ENCODE measurements at regions not wholly inside any gene's neighbourhood (a gene's known extent, or its start where the extent isn't known, plus 50 kb on each side); places are given as distances from the start of the nearest gene placed in this dataset.

DNA sequence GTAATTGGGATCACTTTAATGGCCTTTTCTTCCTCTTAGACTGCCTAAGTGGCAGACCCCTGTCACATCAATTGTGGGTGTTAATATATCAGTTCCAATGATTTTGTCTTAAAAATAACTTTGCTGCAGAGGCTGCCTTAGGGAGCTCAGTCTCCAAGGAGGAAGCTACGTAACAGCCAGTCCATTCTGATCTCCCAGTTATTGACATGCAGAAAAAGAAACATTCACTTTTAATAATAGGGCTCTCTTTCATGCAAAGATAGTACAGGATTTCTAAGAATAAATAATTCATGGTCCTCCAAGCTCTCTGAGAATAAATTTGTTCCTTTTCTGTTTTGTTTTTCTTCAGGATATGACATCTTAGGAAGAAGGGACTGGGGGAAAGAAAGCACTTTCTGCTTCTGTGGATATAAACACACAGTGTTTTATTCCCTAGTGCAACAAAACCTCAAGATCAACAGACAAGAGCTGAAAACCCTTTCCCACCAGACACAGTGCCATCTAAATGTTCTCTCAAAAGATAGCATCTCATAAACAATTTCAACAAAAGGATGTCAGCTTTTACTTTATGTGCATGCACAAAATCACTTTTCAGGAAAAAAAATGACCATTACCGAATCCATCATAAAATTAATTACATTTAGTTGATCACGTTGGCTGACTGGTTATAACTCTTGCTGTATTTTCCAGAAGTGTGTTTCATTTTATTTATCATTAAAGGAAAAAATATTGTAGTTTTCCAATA, 372.4 kb upstream of the SLC7A11 start:
- no peak for DNase-seq (ENCODE audit: low spot score)

DNA sequence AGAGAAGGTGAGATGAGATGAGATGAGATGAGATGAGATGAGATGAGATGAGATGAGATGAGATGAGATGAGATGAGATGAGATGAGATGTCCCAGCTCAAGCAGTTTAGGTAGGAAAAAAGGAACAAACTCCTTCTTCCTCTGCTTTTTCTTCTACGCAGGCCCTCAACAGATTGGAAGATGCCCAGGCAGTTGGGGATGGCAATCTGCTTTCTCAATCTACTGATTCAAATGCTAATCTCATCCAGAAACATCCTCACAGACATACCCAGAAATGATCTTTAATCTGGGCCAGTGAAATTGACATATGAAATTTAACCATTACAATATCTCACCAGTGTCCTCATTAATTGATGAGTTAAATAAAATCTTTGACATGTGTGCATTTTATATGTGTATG, 370.3 kb upstream of the SLC7A11 start:
- no peak for DNase-seq (ENCODE audit: low spot score)

DNA sequence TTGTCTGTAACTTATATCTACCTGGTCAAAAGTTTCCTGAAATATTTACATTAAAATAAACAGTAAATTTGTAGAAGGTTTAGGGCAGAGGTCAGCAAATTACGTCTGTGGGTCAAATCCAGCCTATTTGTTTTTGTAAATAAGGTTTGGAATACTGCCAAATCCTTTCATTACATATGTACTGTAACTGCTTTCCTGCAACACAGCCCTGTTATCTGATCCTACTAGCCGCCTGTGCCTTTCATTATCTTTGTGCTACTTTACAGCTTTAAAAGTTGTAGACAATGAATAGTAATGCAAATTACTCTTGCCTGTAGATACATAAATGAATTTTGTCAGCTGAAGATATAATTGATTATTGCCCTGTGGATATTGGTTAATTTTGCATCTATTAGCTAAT, 369.6 kb upstream of the SLC7A11 start:
- DNase-seq (ENCODE audit: low spot score), result no peak

DNA sequence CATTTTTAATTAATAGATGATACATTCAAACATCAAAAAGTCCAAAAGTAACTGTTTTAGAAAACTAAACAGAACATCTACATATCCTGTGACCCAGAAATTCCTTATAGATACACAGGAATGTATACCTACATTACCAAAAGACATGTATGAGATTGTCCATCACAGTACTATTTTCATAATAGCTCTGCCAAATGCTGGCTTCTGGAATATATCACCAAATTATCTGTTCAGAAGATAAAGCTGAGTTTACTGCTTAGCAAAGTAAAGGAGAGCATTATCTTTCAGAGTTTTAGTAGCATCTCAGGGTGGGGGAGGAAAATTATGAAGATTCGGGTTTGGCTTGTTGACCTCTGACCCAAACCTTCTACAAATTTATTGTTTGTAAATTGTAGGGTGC, 368.9 kb upstream of the SLC7A11 start:
- DNase-seq (ENCODE audit: low spot score), result no peak

DNA sequence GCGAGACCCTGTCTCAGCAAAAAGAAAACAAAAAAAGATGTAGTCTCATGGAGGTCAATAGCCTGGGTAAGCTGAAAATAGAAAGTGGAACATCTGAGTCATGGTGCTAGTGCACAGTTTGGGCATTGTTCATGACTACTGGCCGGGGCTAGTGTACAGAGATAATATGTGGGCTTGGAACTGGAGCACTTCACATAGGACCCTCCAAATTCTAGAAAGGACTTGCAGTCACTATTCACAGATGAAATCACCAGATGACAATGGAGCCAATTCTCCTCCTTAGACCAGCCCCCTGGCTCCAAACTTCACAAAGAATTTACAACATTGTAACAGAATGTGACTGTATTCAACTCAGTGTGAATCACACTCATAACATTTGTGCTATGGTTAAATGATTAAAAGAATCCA, 367.8 kb upstream of the SLC7A11 start:
- no peak for DNase-seq (ENCODE audit: low spot score)

DNA sequence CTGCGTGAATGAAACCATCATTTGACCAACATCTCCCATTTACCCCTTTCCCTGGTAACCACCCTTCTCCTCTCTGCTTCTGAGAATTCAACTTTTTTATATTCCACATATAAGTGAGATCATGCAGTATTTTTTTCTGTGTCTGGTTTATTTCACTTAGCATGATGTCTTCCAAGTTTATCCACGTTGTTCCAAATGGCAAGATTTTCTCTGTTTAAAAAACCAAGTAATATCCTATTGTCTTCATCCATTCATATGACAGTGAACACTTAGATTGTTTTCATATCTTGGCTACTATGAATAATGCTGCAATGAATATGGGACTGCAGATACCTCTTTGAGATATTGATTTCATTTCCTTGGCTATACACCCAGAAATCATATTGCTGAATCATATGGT, 362.4 kb upstream of the SLC7A11 start:
- no peak for DNase-seq (ENCODE audit: low spot score)

DNA sequence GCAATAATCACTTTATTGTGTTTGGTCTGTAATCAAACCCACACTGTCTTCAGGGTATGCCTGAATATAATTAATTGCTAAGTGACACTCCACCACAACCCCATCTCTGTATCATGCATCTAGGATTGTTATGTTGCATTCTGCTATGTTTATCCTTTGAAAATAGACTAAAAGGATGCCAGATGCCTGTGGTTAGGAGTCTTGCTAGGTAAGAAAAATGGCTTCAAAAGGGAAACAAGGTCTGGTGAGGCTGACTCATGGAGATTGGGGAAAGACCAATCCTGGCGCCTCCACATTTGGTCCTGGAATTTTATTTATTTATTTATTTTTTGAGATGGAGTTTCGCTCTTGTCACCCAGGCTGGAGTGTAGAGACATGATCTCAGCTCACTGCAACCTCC, 360.5 kb upstream of the SLC7A11 start:
- no peak for DNase-seq (ENCODE audit: low spot score)

DNA sequence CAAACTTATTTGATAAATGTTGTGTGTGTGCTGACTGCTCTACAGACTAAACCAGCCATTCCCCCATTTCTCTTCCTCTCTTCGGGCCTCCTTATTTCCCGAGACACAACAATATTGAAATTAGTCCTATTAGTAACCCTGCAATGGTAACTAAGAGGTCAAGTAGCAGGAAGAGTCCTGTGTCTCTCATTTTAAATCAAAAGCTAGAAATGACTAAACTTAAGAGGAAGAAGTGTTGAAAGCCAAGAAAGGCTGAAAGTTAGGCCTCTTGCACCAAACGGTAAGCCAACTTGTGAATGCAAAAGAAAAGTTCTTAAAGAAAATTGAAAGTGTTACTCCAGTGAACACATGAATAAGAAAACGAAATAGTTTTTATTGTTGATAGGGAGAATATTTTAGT, 357.8 kb upstream of the SLC7A11 start:
- no peak for DNase-seq (ENCODE audit: low spot score)

DNA sequence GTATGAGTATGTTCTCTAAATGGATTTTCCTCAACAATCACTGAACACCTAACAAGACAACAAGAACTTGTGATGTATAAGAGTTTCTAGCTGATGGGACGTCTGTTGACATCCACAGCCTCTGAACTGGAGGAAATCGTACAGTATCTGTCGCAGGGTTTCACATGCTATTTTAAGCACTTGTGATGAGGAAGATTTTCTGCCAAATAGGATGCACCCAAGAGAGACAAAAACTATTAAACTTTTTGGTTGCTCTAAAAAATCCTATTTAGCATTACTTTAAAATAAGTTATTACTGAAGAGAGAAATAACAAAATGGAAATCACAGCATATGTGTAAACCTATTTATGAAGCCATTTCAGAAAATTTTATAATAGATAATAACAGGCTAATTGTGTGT, 356.1 kb upstream of the SLC7A11 start:
- no peak for DNase-seq (ENCODE audit: low spot score)

DNA sequence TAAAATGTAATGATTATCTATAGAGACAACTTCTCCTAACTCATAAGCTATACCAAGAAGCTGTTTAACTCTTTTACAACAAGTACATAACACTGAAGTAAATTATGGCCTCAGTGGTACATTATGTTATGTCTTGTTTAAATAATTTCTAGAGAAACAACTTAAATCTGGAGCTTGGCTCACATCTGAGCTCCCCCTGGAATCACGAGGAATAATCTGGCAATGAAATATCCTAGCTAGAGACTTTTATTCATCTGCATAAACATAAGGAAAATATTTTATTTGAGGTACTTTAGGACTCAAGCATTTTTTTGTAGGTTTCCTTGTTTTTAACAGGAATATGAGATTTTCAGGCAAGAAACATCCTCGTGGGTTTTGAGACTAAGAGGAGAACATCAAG, 354.7 kb upstream of the SLC7A11 start:
- DNase-seq (ENCODE audit: low spot score), result no peak

DNA sequence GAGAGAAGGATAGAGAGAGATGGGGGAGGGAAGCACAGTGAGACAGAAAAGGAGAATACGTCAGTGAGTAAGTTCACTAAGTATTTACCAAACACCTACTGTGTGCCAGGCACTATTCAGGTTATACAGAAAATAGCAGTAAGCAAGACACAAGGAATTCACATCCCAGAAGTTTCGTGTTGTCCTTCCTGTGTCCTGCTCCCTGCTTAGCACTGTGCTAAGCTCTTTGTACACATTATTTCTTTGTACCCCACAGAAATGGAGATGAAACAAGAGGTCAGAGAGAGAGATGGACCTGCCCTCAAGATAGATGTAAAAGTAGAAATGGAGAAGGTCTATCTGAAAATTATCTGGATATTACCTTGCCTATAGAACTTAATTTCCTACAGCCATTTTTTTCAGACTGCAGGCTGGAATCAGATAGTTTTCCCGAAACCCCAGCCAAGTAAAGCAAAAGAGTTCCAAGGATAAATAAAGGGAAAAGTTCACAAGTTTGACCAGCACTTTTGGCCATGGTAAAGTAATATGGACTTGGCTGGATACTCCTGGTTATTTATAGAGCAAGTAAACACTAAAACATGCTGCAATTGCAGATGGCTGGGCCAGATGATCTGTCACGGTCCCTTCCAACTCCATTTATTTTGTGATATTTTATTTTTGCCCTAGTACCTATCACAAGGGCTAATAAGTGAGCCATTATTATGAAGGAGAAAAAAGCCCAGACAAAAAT, 353.7 kb upstream of the SLC7A11 start:
- DNase-seq (ENCODE audit: low spot score), result no peak

DNA sequence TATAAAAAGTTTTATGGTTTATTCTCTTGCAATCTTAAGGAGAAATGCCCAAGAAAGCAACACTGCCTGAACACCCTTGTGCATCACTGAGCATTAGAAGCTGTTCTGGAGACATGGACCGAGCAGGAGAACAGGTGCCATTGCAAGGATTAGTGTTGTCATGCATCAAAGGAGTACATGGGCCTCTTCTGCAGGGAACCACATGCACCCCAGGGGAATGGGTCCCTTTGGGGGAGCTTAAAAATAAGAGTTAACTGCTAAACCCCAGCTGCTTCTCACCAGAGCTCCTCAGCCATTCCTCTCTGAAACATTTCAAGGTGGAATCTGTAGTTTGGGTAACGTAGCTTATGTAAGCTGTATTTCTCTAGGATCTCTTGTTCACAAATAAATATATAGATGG, 353.0 kb upstream of the SLC7A11 start:
- DNase-seq (ENCODE audit: low spot score), result no peak

DNA sequence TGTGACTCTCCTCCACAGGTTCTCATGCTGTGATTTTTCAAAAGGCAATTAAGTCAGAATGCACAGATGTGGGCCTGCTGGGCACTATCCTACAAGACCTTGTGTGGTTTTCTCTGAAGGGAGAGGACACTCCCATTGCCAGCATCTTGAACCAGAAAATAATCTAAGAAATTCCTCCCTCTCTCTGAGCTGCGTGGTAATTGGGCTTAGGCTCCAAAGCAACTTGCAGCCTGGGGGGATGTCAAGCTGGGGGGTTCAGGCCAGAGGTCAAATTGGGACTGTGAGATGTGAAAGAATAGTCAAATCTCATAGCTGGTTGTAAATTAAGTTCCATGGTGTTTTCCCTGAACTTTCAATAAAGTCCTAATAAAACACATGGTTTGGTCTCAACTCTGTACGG, 350.6 kb upstream of the SLC7A11 start:
- DNase-seq (ENCODE audit: low spot score), result no peak

DNA sequence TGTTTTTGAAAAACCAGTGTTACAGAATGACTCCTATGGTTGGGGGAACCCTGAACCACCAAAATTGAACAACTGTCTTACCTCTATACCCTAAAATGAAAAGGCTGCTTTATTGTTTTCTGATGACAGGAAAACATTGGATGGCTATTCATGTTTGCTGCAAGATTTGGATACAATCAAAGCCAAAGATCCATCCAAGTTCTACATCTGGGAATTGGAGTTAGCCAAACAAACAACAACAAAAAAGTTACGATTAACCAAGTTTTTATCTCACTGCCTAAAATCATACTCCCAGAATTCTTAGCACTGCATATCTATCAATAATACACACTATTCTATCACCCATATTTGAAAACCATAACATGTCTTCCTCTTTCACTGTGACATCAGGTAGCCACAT, 349.7 kb upstream of the SLC7A11 start:
- DNase-seq (ENCODE audit: low spot score), result no peak

DNA sequence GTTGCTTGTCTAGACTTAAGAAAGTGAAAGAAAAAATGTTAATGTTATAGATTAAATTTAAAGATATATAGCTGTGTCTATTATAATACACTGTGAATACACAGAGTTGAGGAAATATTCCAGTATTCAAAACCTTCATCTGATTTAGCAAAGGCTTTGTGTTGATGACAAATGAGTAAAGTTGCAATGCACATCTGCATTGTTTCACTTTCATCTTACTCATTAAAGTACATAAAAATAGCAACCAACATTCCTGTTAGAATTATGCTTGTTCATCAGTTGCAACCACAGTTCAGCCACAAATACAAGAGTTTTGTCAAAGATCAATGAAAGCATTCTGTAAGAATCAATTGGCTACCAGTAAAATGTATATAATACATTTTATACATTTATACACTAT, 346.4 kb upstream of the SLC7A11 start:
- DNase-seq (ENCODE audit: low spot score), result no peak

DNA sequence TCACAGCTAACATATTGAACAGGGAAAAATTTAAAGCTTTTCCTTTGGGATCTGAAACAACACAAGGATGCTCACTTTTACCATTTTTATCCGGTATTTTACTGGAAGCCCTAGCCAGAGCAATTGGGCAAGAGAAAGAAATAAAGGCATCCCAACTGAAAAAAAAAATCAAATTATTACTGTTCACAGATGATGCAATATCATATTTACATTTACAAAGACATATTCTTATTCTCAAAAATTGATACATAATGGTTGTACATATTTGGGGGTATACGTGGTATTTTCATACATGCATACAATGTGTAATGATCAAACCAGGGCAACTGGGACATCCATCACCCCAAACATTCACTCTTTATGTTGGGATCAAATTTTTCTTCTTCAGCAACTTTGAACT, 337.0 kb upstream of the SLC7A11 start:
- DNase-seq (ENCODE audit: low spot score), result no peak

DNA sequence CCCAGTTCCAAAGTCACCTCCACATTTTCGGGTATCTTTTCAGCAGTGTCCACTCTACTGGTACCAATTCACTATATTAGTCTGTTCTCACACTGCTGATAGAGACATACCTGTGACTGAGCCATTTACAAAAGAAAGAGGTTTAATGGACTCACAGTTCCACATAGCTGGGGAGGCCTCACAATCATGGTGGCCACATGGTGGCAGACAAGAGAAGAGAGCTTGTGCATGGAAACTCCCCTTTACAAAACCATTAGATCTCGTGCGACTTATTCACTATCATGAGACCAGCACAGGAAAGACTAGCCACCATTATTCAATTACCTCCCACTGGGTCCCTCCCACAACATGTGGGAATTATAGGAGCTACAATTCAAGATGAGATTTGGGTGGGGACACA, 335.7 kb upstream of the SLC7A11 start:
- DNase-seq (ENCODE audit: low spot score), result peak; percentile 14

DNA sequence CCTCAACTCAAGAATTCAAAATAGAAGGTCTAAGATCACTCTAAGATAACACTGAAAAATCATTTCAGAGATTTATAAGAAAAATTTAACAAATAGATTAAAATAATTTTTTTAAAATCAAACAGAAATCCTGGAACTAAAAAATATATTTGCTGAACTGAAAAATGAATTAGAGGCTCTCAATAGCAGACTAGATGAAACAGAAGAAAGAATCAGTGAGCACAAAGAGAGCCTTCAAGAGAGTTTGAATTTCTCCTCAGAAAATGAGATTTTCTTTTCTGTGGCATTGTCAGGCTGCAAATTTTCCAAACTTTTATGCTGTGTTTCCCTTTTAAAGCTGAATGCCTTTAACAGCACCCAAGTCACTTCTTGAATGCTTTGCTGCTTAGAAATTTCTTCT, 335.0 kb upstream of the SLC7A11 start:
- no peak for DNase-seq (ENCODE audit: low spot score)

DNA sequence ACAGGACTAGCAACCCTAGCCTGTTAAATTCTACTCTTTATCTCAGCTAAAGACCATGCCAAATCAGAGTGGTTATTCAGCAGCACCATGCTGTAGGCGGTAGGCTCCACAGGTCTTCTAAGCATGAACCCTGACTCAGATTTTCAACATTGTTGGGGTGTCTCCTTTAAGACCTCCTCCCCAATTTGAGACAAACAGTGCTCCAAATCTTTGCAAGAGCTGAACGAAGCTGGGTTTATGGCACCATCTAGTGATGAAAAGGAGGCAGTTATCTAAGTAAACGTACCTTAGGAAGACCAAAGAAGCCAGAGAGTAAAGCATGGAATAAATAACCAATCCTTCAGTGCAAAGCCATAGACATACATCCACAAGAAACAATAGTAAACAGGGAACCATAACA, 334.5 kb upstream of the SLC7A11 start:
- DNase-seq (ENCODE audit: low spot score), result peak; percentile 41

DNA sequence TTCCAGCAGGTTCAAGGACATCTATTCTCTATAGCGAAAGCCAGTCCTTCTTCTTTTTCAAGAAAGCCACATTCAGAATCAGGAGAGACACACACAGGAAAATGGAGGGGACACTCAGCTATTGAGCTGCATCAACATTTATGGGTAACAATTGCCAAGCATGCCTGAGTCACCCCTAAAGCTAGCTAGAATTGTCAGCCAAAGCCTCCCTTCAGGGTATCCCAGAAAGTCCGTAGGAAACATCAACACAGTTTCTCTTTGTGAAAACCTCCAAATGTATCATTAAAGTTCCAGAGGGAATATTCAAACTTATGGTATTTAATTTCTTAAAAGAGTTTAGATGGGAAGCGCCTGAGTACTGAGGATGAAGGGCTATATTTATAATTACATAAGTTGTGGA, 331.1 kb upstream of the SLC7A11 start:
- no peak for DNase-seq (ENCODE audit: low spot score)

DNA sequence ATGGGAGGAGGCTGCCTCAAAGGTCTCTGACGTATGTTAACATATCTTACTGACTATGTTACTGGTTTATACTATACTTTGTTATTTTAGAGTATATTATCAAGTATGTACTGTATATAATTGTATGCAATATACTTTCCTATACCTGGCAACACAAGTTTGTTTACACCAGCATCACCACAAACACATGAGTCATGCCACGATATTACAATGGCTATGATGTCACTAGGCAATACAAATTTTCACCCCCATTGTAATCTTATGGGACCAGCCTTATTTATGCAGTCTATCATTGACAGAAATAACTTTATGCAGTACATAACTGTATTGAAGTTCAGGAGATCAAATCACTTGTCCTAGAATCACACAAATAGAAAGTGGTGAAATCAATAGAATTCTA, 329.9 kb upstream of the SLC7A11 start:
- no peak for DNase-seq (ENCODE audit: low spot score)

DNA sequence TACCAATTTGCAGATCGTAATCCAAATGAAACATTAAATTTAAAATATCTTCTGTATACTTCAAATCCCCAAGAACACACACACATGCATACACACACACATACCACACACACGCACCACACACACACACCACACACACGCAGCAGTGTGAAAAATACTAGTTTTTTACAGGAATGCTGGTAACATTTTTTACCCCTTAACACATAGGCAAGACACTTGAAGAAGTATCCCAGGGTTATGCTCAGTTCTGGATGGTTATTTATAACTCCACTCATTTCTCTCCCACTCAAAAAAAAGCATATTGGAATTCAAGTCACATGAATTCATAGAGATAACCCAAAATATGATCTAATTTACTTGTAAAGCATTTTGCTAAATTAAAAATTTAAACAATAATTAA, 325.5 kb upstream of the SLC7A11 start:
- DNase-seq (ENCODE audit: low spot score), result no peak

DNA sequence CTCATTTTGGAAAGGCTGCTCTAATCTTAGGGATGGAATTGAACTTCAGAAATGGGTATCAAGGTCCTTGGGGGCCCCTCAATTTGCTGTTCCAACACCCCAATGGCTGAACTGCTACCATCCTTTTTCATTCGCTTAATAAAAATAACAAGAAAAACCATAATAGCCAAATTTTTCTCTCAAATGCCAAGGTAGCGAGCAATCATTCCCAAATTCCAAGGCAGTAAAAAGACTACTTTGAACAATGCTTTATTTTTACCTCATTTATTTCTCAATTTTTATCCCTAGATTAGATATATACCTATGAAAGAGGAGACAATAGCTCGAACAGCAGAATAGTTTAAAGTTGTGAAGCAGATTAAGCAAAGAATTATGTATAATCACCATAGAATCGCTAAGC, 323.4 kb upstream of the SLC7A11 start:
- DNase-seq (ENCODE audit: low spot score), result no peak

DNA sequence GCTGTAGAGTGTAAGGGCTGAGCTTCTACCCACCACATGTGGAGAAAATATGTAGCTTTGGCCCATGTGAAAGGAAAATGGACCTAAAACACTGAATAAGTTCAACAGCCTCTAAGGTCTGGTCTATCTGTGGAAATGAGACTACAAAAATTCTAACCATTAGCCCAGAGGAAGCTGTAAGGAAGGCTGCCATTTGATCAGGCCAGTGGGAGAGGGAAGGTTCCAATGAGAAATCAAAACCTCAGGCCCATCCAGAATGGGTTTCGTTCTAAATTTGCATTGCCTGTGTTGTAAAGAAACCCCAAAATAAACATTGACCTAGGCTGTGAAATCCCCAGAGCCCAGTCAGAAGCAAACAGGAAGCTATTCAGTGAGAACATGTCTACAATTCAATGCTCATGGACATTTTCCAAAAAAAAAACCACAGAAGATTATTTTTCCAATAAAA, 320.4 kb upstream of the SLC7A11 start:
- no peak for DNase-seq (ENCODE audit: low spot score)
